Esophagus squamous epithelium (tissue), 4 donors: ENCODE measurements at regions not wholly inside any gene's neighbourhood (a gene's known extent, or its start where the extent isn't known, plus 50 kb on each side); places are given as distances from the start of the nearest gene placed in this dataset.
A peak's percentile ranks its signal among the peaks of the same experiment; 100 is the strongest.

ENCODE experiments used
- CTCF ChIP-seq, 6 experiments: fragments of 450-650 bp in 4 of 6; fragments of 200-600 bp in 2 of 6; sonication (generic) in 2 of 6; IDR thresholded peaks; one replicate each; pipeline ENCODE4 v1.5.1; 2016 to 2019; ENCODE audit warnings: antibody characterized with exemption in 6 of 6, mild to moderate bottlenecking in 4 of 6, moderate library complexity in 4 of 6
- POLR2A ChIP-seq, 4 donors: fragments of 450-650 bp; IDR thresholded peaks; one replicate each; pipeline ENCODE4 v1.6.1; 2017; ENCODE audit warnings: antibody characterized with exemption in 4 of 4, mild to moderate bottlenecking in 4 of 4, moderate library complexity in 3 of 4

DNA sequence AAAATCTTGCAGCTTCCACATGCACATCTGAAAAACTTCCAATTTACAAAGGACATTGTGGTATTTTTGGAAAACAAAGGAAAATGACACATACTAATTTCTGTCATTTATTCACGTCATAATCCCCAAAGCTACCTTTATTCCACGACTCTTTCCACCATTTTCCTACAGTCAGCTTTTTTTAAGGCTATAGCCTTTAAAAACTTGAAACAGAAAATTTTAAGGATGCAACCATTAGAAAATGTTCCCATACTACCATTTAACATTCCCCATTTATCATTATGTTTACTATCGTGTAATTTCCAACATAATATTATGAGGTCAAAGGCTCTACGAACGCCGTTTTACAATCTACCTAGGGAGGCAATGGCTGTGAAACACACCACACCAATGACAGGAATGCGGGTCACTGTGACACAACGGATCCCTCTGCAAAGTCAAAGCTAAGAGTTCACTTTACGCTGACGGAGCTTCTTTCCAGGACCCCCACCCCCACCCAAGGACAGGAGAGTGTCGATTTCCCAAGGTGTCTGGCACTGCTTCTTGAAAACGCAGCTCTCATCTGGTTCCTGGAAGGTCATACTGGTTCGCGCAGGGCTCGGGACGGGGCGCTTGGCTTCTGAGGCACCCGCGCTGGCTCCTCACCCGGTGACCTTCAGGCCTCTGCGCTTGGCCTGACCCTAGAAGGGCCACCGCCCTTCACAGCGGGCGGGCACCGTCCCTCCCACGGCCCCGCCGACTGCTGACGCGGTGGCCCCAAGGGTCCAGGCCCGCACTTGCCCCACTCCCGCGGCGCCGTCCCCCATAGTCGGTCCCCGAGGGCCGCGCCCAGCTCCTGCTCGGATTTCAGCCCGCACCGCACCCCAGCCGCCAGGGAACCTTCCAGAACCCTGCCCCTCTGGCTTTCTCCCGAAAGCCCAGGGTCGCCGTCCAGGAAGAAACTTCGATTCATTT is 50.5 kb upstream of the ATF3 start:
- TF ChIP-seq CTCF (IDR thresholded peaks at IDR 0.05): peak in 1 of 6 experiments; percentile 32
- no peak for TF ChIP-seq POLR2A (IDR thresholded peaks at IDR 0.05)
